Upper lobe of left lung (tissue), 6 donors: ENCODE measurements at regions not wholly inside any gene's neighbourhood (a gene's known extent, or its start where the extent isn't known, plus 50 kb on each side); places are given as distances from the start of the nearest gene placed in this dataset.
"Not testable (repeated sequence)": the region's sequence is repeated elsewhere in the genome, so short reads cannot be mapped to it uniquely, and the experiment has no call there.

ENCODE experiments used
- ATAC-seq, 2 donors: fragments of 200-7000 bp; cut with Tn5 transposase; one replicate each; pipeline ENCODE4 v1.9.1; 2022; ENCODE audit warnings: mild to moderate bottlenecking in 2 of 2, moderate library complexity in 2 of 2; ENCODE audit not compliant: low FRiP score in 2 of 2
- DNase-seq, 2 donors: peaks; one replicate each; pipeline ENCODE4 v3.0.0-alpha.2; 2019 to 2020
- H3K27ac ChIP-seq, 4 donors: fragments of 200-600 bp; sonication (generic); one replicate each; pipeline ENCODE4 v1.5.1; 2016 to 2019
- H3K27me3 ChIP-seq, 4 donors: fragments of 200-600 bp; sonication (generic); one replicate each; pipeline ENCODE4 v1.5.1; 2017 to 2019
- H3K36me3 ChIP-seq, 4 donors: fragments of 200-600 bp; sonication (generic); one replicate each; pipeline ENCODE4 v1.5.1; 2016 to 2019
- H3K4me1 ChIP-seq, 4 donors: fragments of 200-600 bp; sonication (generic); one replicate each; pipeline ENCODE4 v1.5.1; 2018 to 2019
- H3K4me3 ChIP-seq, 4 donors: fragments of 200-600 bp; sonication (generic); one replicate each; pipeline ENCODE4 v1.5.1; 2017 to 2019; ENCODE audit warnings: mild to moderate bottlenecking in 2 of 4, moderate library complexity in 1 of 4
- H3K9me3 ChIP-seq, 4 donors: fragments of 200-600 bp; sonication (generic); one replicate each; pipeline ENCODE4 v1.5.1; 2018 to 2019
- CTCF ChIP-seq, 6 experiments: fragments of 450-650 bp in 4 of 6; fragments of 200-600 bp in 2 of 6; sonication (generic) in 2 of 6; IDR thresholded peaks; one replicate each; pipeline ENCODE4 v1.5.1; 2016 to 2019; ENCODE audit warnings: antibody characterized with exemption in 6 of 6
- EP300 ChIP-seq, 4 donors: sonication (generic); formaldehyde crosslinking; IDR thresholded peaks; one replicate each; pipeline ENCODE4 v1.5.1; 2017; ENCODE audit warnings: antibody characterized with exemption in 4 of 4, control low read depth in 2 of 4
- POLR2A ChIP-seq, 4 donors: fragments of 450-650 bp; IDR thresholded peaks; one replicate each; pipeline ENCODE4 v1.5.1; 2016 to 2017; ENCODE audit warnings: antibody characterized with exemption in 4 of 4, mild to moderate bottlenecking in 2 of 4
- POLR2AphosphoS5 ChIP-seq, 2 donors: sonication (generic); formaldehyde crosslinking; IDR thresholded peaks; one replicate each; pipeline ENCODE4 v1.5.1; 2017; ENCODE audit warnings: antibody characterized with exemption in 2 of 2
- WGBS, 2 donors: methylation state at CpG; one replicate each; pipeline ENCODE4 v1.1.5; 2017 to 2018; 5-methylcytosine and 5-hydroxymethylcytosine counted together
- donor health status: DM: no; HTN: no; CAD: no; lungs with moderate emphysema.
- donor health status: DM: no; HTN: yes; CAD: no; lungs with severe emphysema.

GRCh38 chr4:52157071-52157470 is 106.0 kb downstream of the SPATA18 start:
- DNase-seq, H3K9me3 ChIP-seq, H3K4me1 ChIP-seq, H3K36me3 ChIP-seq, H3K4me3 ChIP-seq, H3K27me3 ChIP-seq, ATAC-seq, H3K27ac ChIP-seq: not testable (repeated sequence)
- whole genome bisulfite sequencing, 2 donors: 93% methylated on average over 2 of the region's 2 CpGs

- no peak for DNase-seq
- no peak overlapping the region for H3K4me3 ChIP-seq
- whole genome bisulfite sequencing, 2 donors: 25 to 42% methylated on average over 4 of the region's 4 CpGs
- no peaks in the 10 kb centered on the region for H3K4me1 ChIP-seq
- no peak overlapping the region for H3K27ac ChIP-seq
- TF ChIP-seq POLR2A (IDR thresholded peaks at IDR 0.05) (no peak), EP300 (IDR thresholded peaks at IDR 0.05) (no peak), CTCF (IDR thresholded peaks at IDR 0.05) (no peak), POLR2AphosphoS5 (IDR thresholded peaks at IDR 0.05) (no peak)
- H3K36me3 ChIP-seq: no peaks in the 10 kb centered on the region
- no peaks in the 10 kb centered on the region for H3K27me3 ChIP-seq
- H3K9me3 ChIP-seq: no peaks in the 10 kb centered on the region
- ATAC-seq: no peak
Observed at GRCh38 chr4:52157641-52158316, 106.7 kb downstream of the SPATA18 start.

- Histone ChIP-seq H3K27ac (no peak overlapping the region), H3K4me3 (no peak overlapping the region), H3K9me3 (no peaks in the 10 kb centered on the region), H3K36me3 (no peaks in the 10 kb centered on the region), H3K27me3 (no peaks in the 10 kb centered on the region), H3K4me1 (no peaks in the 10 kb centered on the region)
- no peak for ATAC-seq
- no peak for DNase-seq
- TF ChIP-seq CTCF (IDR thresholded peaks at IDR 0.05) (no peak), POLR2A (IDR thresholded peaks at IDR 0.05) (no peak), EP300 (IDR thresholded peaks at IDR 0.05) (no peak), POLR2AphosphoS5 (IDR thresholded peaks at IDR 0.05) (no peak)
- 60 to 61% methylated on average over 4 of the region's 4 CpGs for WGBS, 2 donors
Observed at GRCh38 chr4:52160859-52161258, 109.8 kb downstream of the SPATA18 start.

- Histone ChIP-seq H3K27ac (no peak overlapping the region), H3K27me3 (no peaks in the 10 kb centered on the region), H3K4me1 (no peaks in the 10 kb centered on the region), H3K36me3 (no peaks in the 10 kb centered on the region), H3K4me3 (no peak overlapping the region), H3K9me3 (no peaks in the 10 kb centered on the region)
- 39 to 66% methylated on average over 1 of the region's 1 CpG for WGBS, 2 donors
- TF ChIP-seq POLR2A (IDR thresholded peaks at IDR 0.05) (no peak), EP300 (IDR thresholded peaks at IDR 0.05) (no peak), POLR2AphosphoS5 (IDR thresholded peaks at IDR 0.05) (no peak), CTCF (IDR thresholded peaks at IDR 0.05) (no peak)
- no peak for DNase-seq
- no peak for ATAC-seq
Observed at GRCh38 chr4:52164116-52164515, 113.0 kb downstream of the SPATA18 start.

- H3K4me1 ChIP-seq: no peaks in the 10 kb centered on the region
- TF ChIP-seq EP300 (IDR thresholded peaks at IDR 0.05) (no peak), CTCF (IDR thresholded peaks at IDR 0.05) (peak in 2 of 6 experiments; percentile 7 to 11), POLR2A (IDR thresholded peaks at IDR 0.05) (no peak)
- no peaks in the 10 kb centered on the region for H3K36me3 ChIP-seq
- DNase-seq: no peak
- H3K27me3 ChIP-seq: no peaks in the 10 kb centered on the region
- H3K9me3 ChIP-seq: no peaks in the 10 kb centered on the region
- H3K27ac ChIP-seq: no peak overlapping the region
- ATAC-seq: no peak
- WGBS, 2 donors: 95 to 100% methylated on average over 1 of the region's 1 CpG
- H3K4me3 ChIP-seq: no peak overlapping the region
Observed at GRCh38 chr4:52172166-52172565, 121.1 kb downstream of the SPATA18 start.
